A549 (cell line): ENCODE measurements at regions not wholly inside any gene's neighbourhood (a gene's known extent, or its start where the extent isn't known, plus 50 kb on each side); places are given as distances from the start of the nearest gene placed in this dataset.

ENCODE experiments used
- ESRRA ChIP-seq: fragments of 150-350 bp; IDR thresholded peaks from 2 replicates; pipeline ENCODE4 v1.6.1; 2014; ENCODE audit warnings: mild to moderate bottlenecking, low read length, borderline replicate concordance
- PHF8 ChIP-seq: fragments of 200-600 bp; sonication (generic); IDR thresholded peaks from 2 replicates; pipeline ENCODE4 v1.6.1; 2016; ENCODE audit warnings: low read depth, mild to moderate bottlenecking, antibody characterized with exemption, moderate library complexity, borderline replicate concordance
- RAD21 ChIP-seq, 2 experiments: fragments of >200 bp in 1 of 2; sonication (Bioruptor Twin) in 1 of 2; formaldehyde crosslinking in 1 of 2; IDR thresholded peaks in 1 of 2; conservative IDR thresholded peaks in 1 of 2; 2 replicates in 1 of 2; 3 replicates in 1 of 2; pipeline ENCODE4 v1.6.1; 2012 to 2018; ENCODE audit warnings: inconsistent platforms in 1 of 2
- RNF2 ChIP-seq: fragments of 200-600 bp; sonication (generic); IDR thresholded peaks from 2 replicates; pipeline ENCODE4 v1.6.1; 2016; ENCODE audit warnings: low read depth, mild to moderate bottlenecking, antibody characterized with exemption, moderate library complexity, borderline replicate concordance
- SMC3 ChIP-seq: fragments of >200 bp; sonication (Bioruptor Twin); formaldehyde crosslinking; IDR thresholded peaks from 3 replicates; pipeline ENCODE4 v1.6.1; 2018; ENCODE audit warnings: inconsistent platforms
- TF ChIP-seq, protein P1 (sequence below): fragments of >200 bp; sonication (Bioruptor Twin); formaldehyde crosslinking; IDR thresholded peaks from 3 replicates; pipeline ENCODE4 v1.5.1; 2016
- TF ChIP-seq, protein P2 (sequence below): fragments of 200-600 bp; sonication (generic); IDR thresholded peaks from 2 replicates; pipeline ENCODE4 v1.6.1; 2016; ENCODE audit warnings: antibody characterized with exemption, mild to moderate bottlenecking, moderate library complexity

DNA sequence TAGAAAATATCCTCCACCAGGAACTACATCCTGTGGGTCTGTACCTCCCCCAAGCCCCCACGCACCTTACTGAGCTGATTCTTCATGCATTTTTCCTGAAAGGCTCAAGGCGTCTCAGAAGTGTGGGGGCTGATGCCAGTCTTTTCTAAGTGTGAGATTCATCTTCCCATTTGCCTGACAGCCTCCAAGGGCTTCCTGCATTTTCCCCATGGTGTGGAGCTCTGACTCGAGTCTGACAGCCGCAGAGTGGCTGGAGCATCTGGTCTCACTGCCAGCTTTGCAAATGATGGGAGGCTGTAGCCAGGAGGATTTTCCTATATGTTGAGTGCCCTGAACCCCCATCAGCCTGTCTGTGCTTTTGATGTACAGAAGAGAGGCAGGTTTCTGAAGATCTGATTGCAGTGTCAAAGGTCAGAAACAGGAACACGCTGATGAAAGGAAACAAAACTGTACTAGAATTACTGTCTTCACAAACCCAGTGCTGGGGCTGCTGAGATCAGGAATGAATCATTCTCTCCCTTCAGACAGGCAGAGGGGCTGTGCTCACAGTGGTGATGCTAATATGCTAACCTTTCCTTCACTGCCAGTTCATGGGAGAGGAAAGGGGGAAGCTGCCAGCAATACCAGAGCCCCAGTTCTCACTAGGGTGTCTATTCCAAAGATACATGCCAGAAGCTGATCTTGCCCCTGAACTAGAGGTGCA is 201.5 kb upstream of the C1orf174 start:
- TF ChIP-seq PHF8: no peak
- TF ChIP-seq, protein P1, sequence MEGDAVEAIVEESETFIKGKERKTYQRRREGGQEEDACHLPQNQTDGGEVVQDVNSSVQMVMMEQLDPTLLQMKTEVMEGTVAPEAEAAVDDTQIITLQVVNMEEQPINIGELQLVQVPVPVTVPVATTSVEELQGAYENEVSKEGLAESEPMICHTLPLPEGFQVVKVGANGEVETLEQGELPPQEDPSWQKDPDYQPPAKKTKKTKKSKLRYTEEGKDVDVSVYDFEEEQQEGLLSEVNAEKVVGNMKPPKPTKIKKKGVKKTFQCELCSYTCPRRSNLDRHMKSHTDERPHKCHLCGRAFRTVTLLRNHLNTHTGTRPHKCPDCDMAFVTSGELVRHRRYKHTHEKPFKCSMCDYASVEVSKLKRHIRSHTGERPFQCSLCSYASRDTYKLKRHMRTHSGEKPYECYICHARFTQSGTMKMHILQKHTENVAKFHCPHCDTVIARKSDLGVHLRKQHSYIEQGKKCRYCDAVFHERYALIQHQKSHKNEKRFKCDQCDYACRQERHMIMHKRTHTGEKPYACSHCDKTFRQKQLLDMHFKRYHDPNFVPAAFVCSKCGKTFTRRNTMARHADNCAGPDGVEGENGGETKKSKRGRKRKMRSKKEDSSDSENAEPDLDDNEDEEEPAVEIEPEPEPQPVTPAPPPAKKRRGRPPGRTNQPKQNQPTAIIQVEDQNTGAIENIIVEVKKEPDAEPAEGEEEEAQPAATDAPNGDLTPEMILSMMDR: no peak
- TF ChIP-seq ESRRA: no peak
- no peak for TF ChIP-seq RNF2
- no peak for TF ChIP-seq RAD21 (conservative IDR thresholded peaks at IDR 0.05 in 1 of 2, IDR thresholded peaks at IDR 0.05 in 1 of 2)
- TF ChIP-seq, protein P2, sequence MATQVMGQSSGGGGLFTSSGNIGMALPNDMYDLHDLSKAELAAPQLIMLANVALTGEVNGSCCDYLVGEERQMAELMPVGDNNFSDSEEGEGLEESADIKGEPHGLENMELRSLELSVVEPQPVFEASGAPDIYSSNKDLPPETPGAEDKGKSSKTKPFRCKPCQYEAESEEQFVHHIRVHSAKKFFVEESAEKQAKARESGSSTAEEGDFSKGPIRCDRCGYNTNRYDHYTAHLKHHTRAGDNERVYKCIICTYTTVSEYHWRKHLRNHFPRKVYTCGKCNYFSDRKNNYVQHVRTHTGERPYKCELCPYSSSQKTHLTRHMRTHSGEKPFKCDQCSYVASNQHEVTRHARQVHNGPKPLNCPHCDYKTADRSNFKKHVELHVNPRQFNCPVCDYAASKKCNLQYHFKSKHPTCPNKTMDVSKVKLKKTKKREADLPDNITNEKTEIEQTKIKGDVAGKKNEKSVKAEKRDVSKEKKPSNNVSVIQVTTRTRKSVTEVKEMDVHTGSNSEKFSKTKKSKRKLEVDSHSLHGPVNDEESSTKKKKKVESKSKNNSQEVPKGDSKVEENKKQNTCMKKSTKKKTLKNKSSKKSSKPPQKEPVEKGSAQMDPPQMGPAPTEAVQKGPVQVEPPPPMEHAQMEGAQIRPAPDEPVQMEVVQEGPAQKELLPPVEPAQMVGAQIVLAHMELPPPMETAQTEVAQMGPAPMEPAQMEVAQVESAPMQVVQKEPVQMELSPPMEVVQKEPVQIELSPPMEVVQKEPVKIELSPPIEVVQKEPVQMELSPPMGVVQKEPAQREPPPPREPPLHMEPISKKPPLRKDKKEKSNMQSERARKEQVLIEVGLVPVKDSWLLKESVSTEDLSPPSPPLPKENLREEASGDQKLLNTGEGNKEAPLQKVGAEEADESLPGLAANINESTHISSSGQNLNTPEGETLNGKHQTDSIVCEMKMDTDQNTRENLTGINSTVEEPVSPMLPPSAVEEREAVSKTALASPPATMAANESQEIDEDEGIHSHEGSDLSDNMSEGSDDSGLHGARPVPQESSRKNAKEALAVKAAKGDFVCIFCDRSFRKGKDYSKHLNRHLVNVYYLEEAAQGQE: no peak
- no peak for TF ChIP-seq SMC3
